ENCODE measurements at regions not wholly inside any gene's neighbourhood (a gene's known extent, or its start where the extent isn't known, plus 50 kb on each side); places are given as distances from the start of the nearest gene placed in this dataset.

DNA sequence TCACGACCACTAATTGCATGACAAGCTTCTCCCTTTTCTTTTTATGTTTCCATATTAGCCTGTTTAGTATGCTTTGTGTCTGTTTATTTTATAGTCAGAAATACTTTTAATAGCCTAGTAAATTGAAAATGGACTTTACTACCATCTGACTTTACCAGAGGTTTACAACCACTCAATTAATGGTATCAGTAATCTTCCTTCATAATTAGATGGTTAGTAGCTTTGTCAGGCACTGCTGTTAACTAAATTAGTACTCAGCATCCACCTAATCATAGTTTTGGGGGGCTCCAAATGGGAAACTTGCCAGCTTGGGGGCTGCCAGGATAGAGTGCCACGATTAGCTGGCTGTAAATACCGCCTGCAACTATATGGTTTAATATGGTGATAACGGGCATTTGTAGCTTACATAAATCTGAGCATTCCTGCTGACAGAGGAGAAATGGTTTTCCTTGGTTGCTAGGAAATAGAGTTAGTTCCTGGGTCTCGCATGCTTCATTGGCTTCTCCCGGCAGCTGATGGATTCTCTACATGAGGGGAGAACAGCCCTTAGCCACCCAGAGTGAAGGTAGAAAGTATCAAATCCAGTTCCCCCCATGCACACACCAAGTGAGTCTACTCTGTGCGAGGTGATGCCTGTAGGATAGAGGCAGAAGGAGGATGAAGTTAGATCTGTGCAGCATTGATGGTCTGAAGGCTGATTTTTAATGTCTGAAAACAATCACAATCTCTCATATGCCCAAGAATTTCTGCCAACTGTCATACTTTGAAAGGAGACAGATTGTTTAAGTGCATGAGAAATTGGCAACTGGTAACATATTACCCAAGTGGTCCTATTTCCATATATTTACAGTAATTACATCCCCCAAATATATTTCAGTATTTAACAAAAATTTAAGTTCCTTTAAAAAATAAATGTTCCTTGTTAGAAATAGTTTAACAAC, 326.6 kb upstream of the PROK2 start:
- DNase-seq (ENCODE audit: extremely low read depth, low read depth): no peak

GRCh38 chr3:72109327-72110259, 324.6 kb upstream of the PROK2 start:
- no peak for DNase-seq (ENCODE audit: extremely low read depth, low read depth)

DNA sequence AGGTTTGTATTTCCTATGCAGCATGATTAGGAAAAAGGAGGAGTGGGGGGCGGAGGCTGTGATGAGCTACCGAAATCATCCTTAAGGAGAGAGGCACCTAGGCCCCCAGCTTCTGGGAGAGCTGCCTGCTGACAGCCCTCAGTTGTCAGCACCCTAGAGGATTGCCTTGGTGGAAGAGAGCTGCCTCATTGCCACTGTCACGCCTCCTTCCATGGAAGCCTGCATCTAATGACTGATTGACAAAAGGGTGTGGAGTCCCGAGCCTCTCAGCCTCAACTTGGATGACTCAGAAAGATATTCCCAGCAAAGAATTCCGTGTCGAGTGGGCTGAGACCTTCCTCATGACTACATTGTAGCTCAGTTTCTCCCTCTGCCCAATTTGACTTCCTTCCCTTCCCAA, 320.4 kb upstream of the PROK2 start:
- DNase-seq (ENCODE audit: extremely low read depth, low read depth): no peak

DNA sequence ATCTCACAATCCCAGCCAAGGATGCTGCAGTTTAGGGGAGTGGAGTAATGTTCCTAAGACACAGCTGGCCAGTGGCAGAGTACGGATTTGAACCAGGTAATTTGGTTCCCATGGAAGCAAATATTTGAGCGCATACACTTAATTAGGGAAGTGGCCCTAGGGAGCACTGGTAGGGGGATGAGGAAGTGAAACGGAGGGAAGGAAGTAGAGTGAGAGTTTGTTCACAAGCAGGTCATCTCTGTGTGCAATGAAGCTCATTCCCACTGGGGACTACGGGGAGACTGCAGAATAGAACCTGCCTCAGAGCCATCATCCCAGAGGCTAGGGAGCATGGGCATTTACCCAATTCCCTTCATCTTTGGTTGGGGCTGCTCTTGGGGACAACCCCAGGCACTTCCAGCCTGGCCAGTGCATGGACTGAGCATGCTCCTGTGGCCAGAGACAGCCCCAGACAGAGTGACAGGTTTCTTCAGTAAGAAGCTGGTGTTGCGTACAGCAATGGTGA, 317.2 kb upstream of the PROK2 start:
- DNase-seq (ENCODE audit: extremely low read depth, low read depth): no peak

- DNase-seq (ENCODE audit: extremely low read depth, low read depth): no peak
Measured at GRCh38 chr3:72101494-72101893, 316.5 kb upstream of the PROK2 start.

GRCh38 chr3:72100601-72101187, 315.7 kb upstream of the PROK2 start:
- DNase-seq (ENCODE audit: extremely low read depth, low read depth): no peak

GRCh38 chr3:72100080-72100511, 315.1 kb upstream of the PROK2 start:
- DNase-seq (ENCODE audit: extremely low read depth, low read depth): no peak

GRCh38 chr3:72099326-72100079, 314.6 kb upstream of the PROK2 start:
- DNase-seq (ENCODE audit: extremely low read depth, low read depth): no peak

DNA sequence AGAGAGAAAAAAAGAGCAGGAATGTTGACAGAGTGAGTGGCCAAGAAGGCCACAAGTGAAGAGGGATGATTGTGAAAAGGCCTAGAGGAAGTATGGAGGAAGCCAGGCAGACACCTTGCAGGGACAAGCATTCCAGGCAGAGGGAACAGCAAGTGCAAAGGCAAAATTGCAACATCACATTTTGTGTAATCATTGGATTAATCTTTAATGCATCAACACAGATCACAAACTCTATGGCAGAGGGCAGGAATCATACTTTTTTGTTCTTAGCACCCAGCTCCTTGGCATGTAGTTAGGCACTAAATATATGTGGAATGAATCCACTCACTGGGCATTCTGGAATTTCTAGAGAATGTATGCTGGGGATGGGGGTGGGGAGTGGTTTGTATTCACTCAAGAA, 312.1 kb upstream of the PROK2 start:
- no peak for DNase-seq (ENCODE audit: extremely low read depth, low read depth)

DNA sequence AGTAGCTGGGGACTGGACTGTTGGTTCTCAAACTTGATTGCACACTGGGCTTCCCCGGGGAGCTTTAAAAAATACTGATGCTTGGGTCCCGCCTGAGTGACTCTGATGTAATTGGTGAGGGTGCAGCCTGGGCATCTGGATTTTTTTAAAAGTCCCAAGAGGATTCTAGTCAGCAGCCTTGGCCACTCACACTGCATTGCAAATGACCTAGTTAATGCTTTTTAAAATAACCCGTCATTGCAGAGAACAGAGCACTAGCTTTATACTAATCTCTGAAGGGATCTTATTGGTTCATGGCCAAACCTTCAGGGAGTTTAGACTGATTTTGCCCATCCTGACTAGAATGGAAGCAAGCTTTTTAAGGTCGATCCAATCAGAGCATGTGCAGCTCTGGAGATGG, 310.6 kb upstream of the PROK2 start:
- no peak for DNase-seq (ENCODE audit: extremely low read depth, low read depth)

DNA sequence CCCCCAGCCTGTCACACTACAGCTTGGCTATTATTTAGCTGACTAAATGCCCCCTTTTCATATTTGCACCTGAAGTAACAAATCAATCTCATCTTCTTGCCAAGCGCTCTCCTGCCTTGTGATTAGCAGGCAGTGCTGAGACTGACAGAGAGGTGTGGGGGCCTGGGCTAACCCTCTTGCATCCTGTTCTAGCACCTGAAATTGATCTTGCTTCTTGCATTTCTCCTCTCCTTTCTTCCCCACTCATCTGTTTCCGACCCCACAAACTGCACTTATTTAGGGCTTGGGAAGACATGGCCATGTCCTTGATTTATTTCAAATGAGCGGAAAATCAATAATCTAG, 309.0 kb upstream of the PROK2 start:
- no peak for DNase-seq (ENCODE audit: extremely low read depth, low read depth)

DNA sequence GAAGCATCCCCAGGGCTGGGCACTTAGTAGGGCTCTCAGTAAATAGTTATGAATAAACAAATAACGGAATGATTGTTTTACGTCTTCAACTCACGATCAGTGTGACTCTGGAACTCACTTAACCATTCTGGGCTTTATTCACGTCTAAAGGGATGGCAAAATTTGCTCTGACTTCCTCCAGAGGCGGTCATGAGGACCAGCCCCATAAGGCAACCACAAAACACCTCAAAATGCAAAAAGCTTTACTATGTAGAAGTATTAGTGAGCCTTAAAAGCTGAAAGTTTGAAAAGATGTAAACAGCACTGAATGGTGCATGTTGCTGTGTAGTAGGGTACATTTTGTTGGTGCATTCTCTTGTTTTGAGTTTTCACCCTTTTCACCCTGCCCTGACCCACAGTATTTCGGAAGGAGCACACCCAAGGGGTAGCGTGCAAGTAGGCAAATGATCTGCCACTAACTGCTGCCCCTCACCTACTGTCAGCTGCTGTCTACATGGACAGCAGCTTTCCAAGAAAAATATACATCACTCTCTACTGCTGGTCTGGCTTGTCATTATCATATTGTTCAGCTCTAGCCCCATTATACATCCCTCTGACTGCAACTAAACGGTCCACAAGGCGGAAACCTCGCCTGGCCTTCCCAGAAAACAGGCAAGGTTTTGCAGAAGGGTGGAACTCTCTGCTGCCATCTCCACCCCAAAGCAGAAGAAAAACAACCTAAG, 308.5 kb upstream of the PROK2 start:
- DNase-seq (ENCODE audit: extremely low read depth, low read depth): no peak

GRCh38 chr3:72092778-72093177, 307.8 kb upstream of the PROK2 start:
- DNase-seq (ENCODE audit: extremely low read depth, low read depth): no peak

- DNase-seq (ENCODE audit: extremely low read depth, low read depth): no peak
Measured at GRCh38 chr3:72088486-72089025, 303.6 kb upstream of the PROK2 start.

GRCh38 chr3:72087420-72087819, 302.5 kb upstream of the PROK2 start:
- DNase-seq (ENCODE audit: extremely low read depth, low read depth): no peak

DNA sequence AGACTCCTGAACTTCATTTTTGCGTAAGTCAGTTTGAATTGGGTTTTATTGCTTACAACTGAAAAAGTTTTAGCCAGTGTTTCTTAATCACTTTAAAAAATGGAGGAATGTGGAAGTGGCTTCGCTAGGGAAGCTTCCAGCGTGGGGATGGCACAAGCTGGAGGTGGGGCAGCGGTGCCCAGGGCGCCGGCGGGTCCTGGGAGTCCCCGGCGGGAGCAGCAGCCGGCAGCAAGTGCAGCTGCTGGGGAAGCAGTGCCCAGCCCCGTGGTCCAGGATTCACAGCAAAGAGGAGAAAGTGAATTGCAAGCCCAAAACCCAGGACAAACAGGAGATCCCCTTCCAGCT, 301.8 kb upstream of the PROK2 start:
- no peak for DNase-seq (ENCODE audit: extremely low read depth, low read depth)

DNA sequence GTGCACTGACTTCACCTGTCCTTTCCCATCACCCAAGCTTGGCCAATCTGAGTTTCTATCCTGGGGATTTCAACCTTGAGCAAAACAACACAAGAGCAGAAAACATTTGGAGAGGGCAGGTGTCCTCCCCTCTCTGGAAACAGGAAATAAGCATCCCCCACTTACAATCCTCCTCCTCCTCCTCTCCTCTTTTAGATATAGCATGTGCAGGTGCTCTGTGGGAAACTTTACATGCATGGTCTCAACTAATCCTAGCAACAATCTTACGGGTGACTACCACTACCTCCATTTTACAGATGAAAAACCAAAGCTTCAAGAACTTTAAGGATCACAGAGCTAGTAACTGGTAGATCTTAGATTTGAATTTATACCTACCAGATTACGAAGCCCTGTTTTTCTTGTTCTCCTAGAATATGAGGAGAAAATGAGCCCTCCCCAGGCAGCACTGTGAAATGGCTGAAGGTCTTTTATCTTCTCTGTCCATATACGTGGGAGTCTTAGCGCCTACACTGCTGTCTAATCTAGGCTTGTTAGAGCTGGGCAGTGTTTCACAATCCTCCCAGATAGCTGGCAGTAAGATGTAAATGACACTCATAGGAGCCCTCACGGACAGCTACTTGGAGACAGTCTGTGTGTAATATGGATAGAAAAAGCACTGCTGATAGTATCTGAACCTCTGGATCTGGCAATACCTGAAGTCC, 301.2 kb upstream of the PROK2 start:
- DNase-seq (ENCODE audit: extremely low read depth, low read depth): no peak

DNA sequence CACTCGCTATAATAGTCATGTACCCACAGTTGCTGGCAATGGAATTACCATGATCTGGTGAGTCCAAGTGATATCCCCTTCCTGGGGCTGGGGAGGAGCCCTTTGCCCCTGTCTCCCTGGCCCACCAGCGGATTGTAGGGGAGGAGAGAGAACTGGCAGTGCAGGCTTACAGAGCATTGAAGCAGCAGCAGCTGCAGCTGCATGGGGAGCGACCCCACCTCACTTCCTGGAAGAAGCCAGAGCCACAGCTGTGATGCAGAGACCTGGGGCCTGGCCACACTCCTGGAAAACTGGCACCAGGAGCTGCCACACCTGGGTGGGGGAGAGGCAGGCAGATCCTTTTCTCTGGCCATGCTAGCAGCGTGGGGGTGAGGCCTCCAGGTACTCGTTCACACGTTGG, 300.1 kb upstream of the PROK2 start:
- no peak for DNase-seq (ENCODE audit: extremely low read depth, low read depth)

All from NCI-H460 (cell line).